MM.1S (cell line): ENCODE measurements at regions not wholly inside any gene's neighbourhood (a gene's known extent, or its start where the extent isn't known, plus 50 kb on each side); places are given as distances from the start of the nearest gene placed in this dataset.

Experiments
- DNase-seq: peaks from one replicate; pipeline ENCODE4 v3.0.0-alpha.2; 2015
- H2AFZ ChIP-seq: fragments of 300-600 bp; sonication (generic); 2 replicates; pipeline ENCODE4 v1.6.0; 2016; ENCODE audit warnings: antibody characterized with exemption, low read length
- H3F3A ChIP-seq: fragments of 300-600 bp; sonication (generic); 2 replicates; pipeline ENCODE4 v1.6.1; 2016; ENCODE audit warnings: mild to moderate bottlenecking, antibody characterized with exemption, low read length, moderate library complexity, mixed read lengths; ENCODE audit not compliant: insufficient read depth
- H3K27ac ChIP-seq: fragments of 300-600 bp; sonication (generic); 2 replicates; pipeline ENCODE4 v1.5.1; 2016; ENCODE audit warnings: mild to moderate bottlenecking, low read length
- H3K27me3 ChIP-seq: fragments of 300-600 bp; sonication (generic); replicated peaks from 2 replicates; pipeline ENCODE4 v1.6.0; 2016; ENCODE audit warnings: low read length; ENCODE audit not compliant: insufficient read depth
- H3K36me3 ChIP-seq: fragments of 300-600 bp; sonication (generic); replicated peaks from 2 replicates; pipeline ENCODE4 v1.6.1; 2016; ENCODE audit warnings: mild to moderate bottlenecking, low read length, mixed read lengths; ENCODE audit not compliant: insufficient read depth
- H3K4me1 ChIP-seq: fragments of 300-600 bp; sonication (generic); 2 replicates; pipeline ENCODE4 v1.6.1; 2016; ENCODE audit warnings: low read length, mixed read lengths
- H3K4me2 ChIP-seq: fragments of 300-600 bp; sonication (generic); 2 replicates; pipeline ENCODE4 v1.6.0; 2016; ENCODE audit warnings: low read depth, low read length
- H3K4me3 ChIP-seq: fragments of 300-600 bp; sonication (generic); 2 replicates; pipeline ENCODE4 v1.5.1; 2016; ENCODE audit warnings: low read length, mixed read lengths
- H3K79me2 ChIP-seq: fragments of 300-600 bp; sonication (generic); 2 replicates; pipeline ENCODE4 v1.6.1; 2016; ENCODE audit warnings: mixed run types, low read length, mixed read lengths
- H3K9ac ChIP-seq: fragments of 300-600 bp; sonication (generic); 2 replicates; pipeline ENCODE4 v1.6.1; 2016; ENCODE audit warnings: low read length, mixed read lengths
- H3K9me2 ChIP-seq: fragments of 300-600 bp; sonication (generic); replicated peaks from 2 replicates; pipeline ENCODE4 v1.6.1; 2016; ENCODE audit warnings: mild to moderate bottlenecking, low read length, mixed read lengths; ENCODE audit not compliant: insufficient read depth
- H3K9me3 ChIP-seq: fragments of 300-600 bp; sonication (generic); replicated peaks from 2 replicates; pipeline ENCODE4 v1.6.1; 2016; ENCODE audit warnings: mild to moderate bottlenecking, low read length, mixed read lengths; ENCODE audit not compliant: insufficient read depth
- H4K20me1 ChIP-seq: fragments of 300-600 bp; sonication (generic); 2 replicates; pipeline ENCODE4 v1.6.1; 2016; ENCODE audit warnings: mild to moderate bottlenecking, low read length, moderate library complexity, mixed read lengths; ENCODE audit not compliant: insufficient read depth
- CTCF ChIP-seq: fragments of 300-600 bp; sonication (generic); IDR thresholded peaks from 2 replicates; pipeline ENCODE4 v1.5.1; 2016; ENCODE audit warnings: antibody characterized with exemption, low read length, mixed read lengths
- EZH2 ChIP-seq: fragments of 300-600 bp; sonication (generic); optimal IDR thresholded peaks from 2 replicates; pipeline ENCODE3; 2017; ENCODE audit warnings: low read depth, mild to moderate bottlenecking, antibody characterized with exemption, low read length, mixed read lengths
- EZH2phosphoT487 ChIP-seq: fragments of 300-600 bp; sonication (generic); IDR thresholded peaks from 2 replicates; pipeline ENCODE4 v1.6.1; 2018; ENCODE audit warnings: antibody characterized with exemption, low read length

GRCh38 chr2:136049011-136049742 lies 63.8 kb upstream of the DARS1 start:
- no peak for TF ChIP-seq CTCF
- Histone ChIP-seq H2AFZ (no peak overlapping the region), H4K20me1 (no peaks in the 10 kb centered on the region), H3F3A (no peaks in the 10 kb centered on the region), H3K27ac (no peak overlapping the region), H3K4me2 (no peak overlapping the region), H3K79me2 (no peaks in the 10 kb centered on the region), H3K4me3 (no peak overlapping the region), H3K9me3 (no peaks in the 10 kb centered on the region), H3K27me3 (no peaks in the 10 kb centered on the region), H3K9ac (no peak overlapping the region), H3K4me1 (peaks cover 15% of the 10 kb centered on the region), H3K9me2 (no peaks in the 10 kb centered on the region), H3K36me3 (no peaks in the 10 kb centered on the region)
- no peak for DNase-seq

- H3K4me3 ChIP-seq, result no peak overlapping the region
- no peak overlapping the region for H3K9ac ChIP-seq
- H3K9me3 ChIP-seq, result no peaks in the 10 kb centered on the region
- no peak overlapping the region for H3K27ac ChIP-seq
- no peaks in the 10 kb centered on the region for H3K79me2 ChIP-seq
- H3K4me2 ChIP-seq, result no peak overlapping the region
- DNase-seq, result no peak
- no peaks in the 10 kb centered on the region for H3K27me3 ChIP-seq
- no peaks in the 10 kb centered on the region for H3K9me2 ChIP-seq
- H3K36me3 ChIP-seq, result no peaks in the 10 kb centered on the region
- H4K20me1 ChIP-seq, result no peaks in the 10 kb centered on the region
- H2AFZ ChIP-seq, result no peak overlapping the region
- H3F3A ChIP-seq, result no peaks in the 10 kb centered on the region
- H3K4me1 ChIP-seq, result no peaks in the 10 kb centered on the region
- TF ChIP-seq CTCF, result no peak
- no peak for TF ChIP-seq EZH2phosphoT487
- no peak for TF ChIP-seq EZH2
These were observed 60.6 kb upstream of the DARS1 start for GRCh38 chr2:136045835-136046570.

GRCh38 chr2:136045344-136045743 lies 59.9 kb upstream of the DARS1 start:
- no peaks in the 10 kb centered on the region for H3K27me3 ChIP-seq
- no peaks in the 10 kb centered on the region for H3K79me2 ChIP-seq
- H3K9me3 ChIP-seq, result no peaks in the 10 kb centered on the region
- H3K4me1 ChIP-seq, result no peaks in the 10 kb centered on the region
- no peaks in the 10 kb centered on the region for H3K9me2 ChIP-seq
- no peaks in the 10 kb centered on the region for H3F3A ChIP-seq
- TF ChIP-seq EZH2phosphoT487 (no peak), CTCF (no peak), EZH2 (no peak)
- H3K4me2 ChIP-seq, result no peak overlapping the region
- H2AFZ ChIP-seq, result no peak overlapping the region
- H3K27ac ChIP-seq, result no peak overlapping the region
- DNase-seq, result no peak
- no peak overlapping the region for H3K4me3 ChIP-seq
- H4K20me1 ChIP-seq, result no peaks in the 10 kb centered on the region
- H3K36me3 ChIP-seq, result no peaks in the 10 kb centered on the region
- H3K9ac ChIP-seq, result no peak overlapping the region
